Breast epithelium (tissue), 3 donors: ENCODE measurements at regions not wholly inside any gene's neighbourhood (a gene's known extent, or its start where the extent isn't known, plus 50 kb on each side); places are given as distances from the start of the nearest gene placed in this dataset.

ENCODE experiments used
- CTCF ChIP-seq, 3 donors: fragments of 450-650 bp; IDR thresholded peaks; one replicate each; pipeline ENCODE4 v1.5.1; 2016 to 2017; ENCODE audit warnings: antibody characterized with exemption in 3 of 3, mild to moderate bottlenecking in 3 of 3, moderate library complexity in 3 of 3
- POLR2A ChIP-seq: fragments of 450-650 bp; IDR thresholded peaks from one replicate; pipeline ENCODE4 v1.6.1; 2016; ENCODE audit warnings: antibody characterized with exemption, mild to moderate bottlenecking, moderate library complexity

GRCh38 chr12:92299744-92300143 lies 154.1 kb upstream of the BTG1 start:
- TF ChIP-seq CTCF (IDR thresholded peaks at IDR 0.05) (no peak), POLR2A (no peak)
